ENCODE measurements at regions not wholly inside any gene's neighbourhood (a gene's known extent, or its start where the extent isn't known, plus 50 kb on each side); places are given as distances from the start of the nearest gene placed in this dataset.
A peak's percentile ranks its signal among the peaks of the same experiment; 100 is the strongest.

DNA sequence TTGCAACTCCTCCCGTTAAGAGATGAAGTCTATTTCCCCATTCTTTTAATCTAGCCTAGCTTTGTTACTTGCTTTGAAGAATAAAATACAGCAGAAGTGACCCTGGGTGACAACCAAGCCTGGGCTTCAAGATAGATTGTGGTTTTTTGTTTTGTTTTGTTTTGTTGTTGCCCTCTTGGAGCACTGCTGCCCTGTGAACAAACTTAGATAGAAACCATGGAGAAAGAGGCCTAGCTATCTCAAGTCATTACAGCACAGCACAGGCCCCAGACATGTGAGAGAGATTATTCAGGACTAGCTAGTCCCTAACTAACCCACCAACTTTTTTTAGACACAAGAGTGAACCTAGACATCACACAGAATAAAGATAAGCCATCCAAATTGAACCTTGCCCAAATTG lies 475.2 kb downstream of the EPHA7 start:
- intact Hi-C loops (cut with DNase I), result no loop called here
- no peak for DNase-seq

GRCh38 chr6:92942549-92942948 lies 476.8 kb downstream of the EPHA7 start:
- TF ChIP-seq CTCF (IDR thresholded peaks at IDR 0.05), result no peak
- no peak for DNase-seq
- Histone ChIP-seq H3K36me3 (no peaks in the 10 kb centered on the region), H3K27me3 (no peaks in the 10 kb centered on the region), H3K4me3 (no peak overlapping the region), H3K4me1 (no peaks in the 10 kb centered on the region), H3K9me3 (no peaks in the 10 kb centered on the region), H3K27ac (no peak overlapping the region)
- intact Hi-C loops (cut with DNase I), result no loop called here
- FAIRE-seq, result no peak
- ATAC-seq, result no peak

More for the DNA sequence above, 475.2 kb downstream of the EPHA7 start:
- WGBS, 2 donors, result 86 to 90% methylated on average over 1 of the region's 1 CpG
- Histone ChIP-seq H3K4me1 (no peaks in the 10 kb centered on the region), H3K4me3 (no peak overlapping the region), H3K36me3 (no peaks in the 10 kb centered on the region), H3K9me3 (no peaks in the 10 kb centered on the region), H3K27me3 (no peaks in the 10 kb centered on the region), H3K27ac (no peak overlapping the region)
- no peak for TF ChIP-seq CTCF (IDR thresholded peaks at IDR 0.05)
- ATAC-seq (no peak), FAIRE-seq (no peak)

DNA sequence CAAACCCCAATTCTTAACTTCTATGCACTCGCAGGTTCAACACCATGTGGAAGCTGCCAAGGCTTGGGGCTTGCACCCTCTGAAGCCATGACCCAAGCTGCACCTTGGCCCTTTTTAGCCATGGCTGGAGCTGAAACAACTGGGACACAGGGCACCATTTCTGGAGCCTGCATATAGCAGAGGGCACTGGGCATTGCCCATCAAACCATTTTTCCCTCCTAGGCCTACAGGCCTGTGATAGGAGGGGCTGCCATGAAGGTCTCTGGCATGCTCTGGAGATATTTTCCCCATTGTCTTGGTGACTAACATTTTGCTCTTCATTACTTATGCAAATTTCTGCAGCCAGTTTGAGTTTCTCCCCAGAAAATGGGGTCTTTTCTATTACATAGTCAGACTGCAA lies 484.7 kb downstream of the EPHA7 start:
- 66 to 72% methylated on average over 1 of the region's 1 CpG for WGBS, 2 donors
- TF ChIP-seq CTCF (IDR thresholded peaks at IDR 0.05), result no peak
- FAIRE-seq, result no peak
- Histone ChIP-seq H3K36me3 (no peaks in the 10 kb centered on the region), H3K27ac (no peak overlapping the region), H3K4me1 (no peaks in the 10 kb centered on the region), H3K4me3 (no peak overlapping the region), H3K27me3 (no peaks in the 10 kb centered on the region), H3K9me3 (no peaks in the 10 kb centered on the region)
- no peak for ATAC-seq
- intact Hi-C loops (cut with DNase I), result no loop called here
- peak in 1 of 6 donors; percentile 12 for DNase-seq

DNA sequence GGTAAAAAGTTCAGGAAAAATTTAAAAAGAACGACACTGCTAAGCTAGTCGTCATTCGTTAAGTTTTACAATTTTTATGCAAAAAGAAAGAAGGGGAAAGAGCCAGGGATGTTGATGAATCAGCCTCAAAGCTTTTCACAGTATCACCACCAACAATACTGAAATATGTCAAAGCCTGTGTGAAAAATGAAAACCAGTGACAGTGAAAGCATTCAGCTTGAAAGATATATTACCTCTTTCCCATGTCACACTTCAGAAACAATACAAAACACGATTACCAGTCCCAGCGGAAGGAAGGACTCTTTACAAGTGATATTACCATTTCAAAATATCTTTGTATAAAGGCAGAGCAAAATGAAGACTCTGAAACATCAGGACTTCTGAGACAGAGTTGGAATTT lies 489.2 kb downstream of the EPHA7 start:
- Histone ChIP-seq H3K27me3 (no peaks in the 10 kb centered on the region), H3K27ac (no peak overlapping the region), H3K4me1 (no peaks in the 10 kb centered on the region), H3K36me3 (no peaks in the 10 kb centered on the region), H3K9me3 (no peaks in the 10 kb centered on the region), H3K4me3 (no peak overlapping the region)
- TF ChIP-seq CTCF (IDR thresholded peaks at IDR 0.05), result no peak
- no peak for FAIRE-seq
- no peak for DNase-seq
- ATAC-seq, result no peak
- WGBS, 2 donors, result 11% methylated on average over 5 of the region's 5 CpGs
- intact Hi-C loops (cut with DNase I), result no loop called here

GRCh38 chr6:92922216-92922806 lies 497.0 kb downstream of the EPHA7 start:
- WGBS, 2 donors, result 70 to 75% methylated on average over 5 of the region's 5 CpGs
- DNase-seq (no peak), FAIRE-seq (no peak), ATAC-seq (no peak)
- H3K4me3 ChIP-seq, result no peak overlapping the region
- H3K27me3 ChIP-seq, result no peaks in the 10 kb centered on the region
- TF ChIP-seq CTCF (IDR thresholded peaks at IDR 0.05), result no peak
- no peaks in the 10 kb centered on the region for H3K36me3 ChIP-seq
- H3K4me1 ChIP-seq, result no peaks in the 10 kb centered on the region
- no peaks in the 10 kb centered on the region for H3K9me3 ChIP-seq
- no peak overlapping the region for H3K27ac ChIP-seq
- intact Hi-C loops (cut with DNase I), result no loop called here
